PC-9 (cell line): ENCODE measurements at regions not wholly inside any gene's neighbourhood (a gene's known extent, or its start where the extent isn't known, plus 50 kb on each side); places are given as distances from the start of the nearest gene placed in this dataset.

Source experiments
- BruUV-seq: library from RNA; stranded (reverse); fragments of 400-500 nt; replicated peaks from 2 replicates; lab custom pipeline; 2021; lab: Mats Ljungman, UMichigan
- CTCF ChIA-PET: fragments of 300-600 bp; sonication (Branson Sonifier 250); formaldehyde crosslinking; loops from one replicate; lab custom pipeline; 2022; ENCODE audit warnings: antibody characterized with exemption; lab: Charles Lee
- POLR2A ChIA-PET: fragments of 300-600 bp; sonication (Branson Sonifier 250); formaldehyde crosslinking; loops from one replicate; lab custom pipeline; 2022; ENCODE audit warnings: antibody characterized with exemption; ENCODE audit not compliant: unreplicated experiment; lab: Charles Lee
- DNase-seq, 2 experiments: peaks; one replicate each; pipeline versions ENCODE4 v3.0.0 to v3.0.0-alpha.2; 2015 to 2022; ENCODE audit warnings: mixed read lengths in 1 of 2
- H2AFZ ChIP-seq: fragments of 200-600 bp; sonication (generic); 2 replicates; pipeline ENCODE4 v1.8.1; 2017; ENCODE audit warnings: antibody characterized with exemption
- H3F3A ChIP-seq: fragments of 200-600 bp; sonication (generic); 2 replicates; pipeline ENCODE4 v1.8.1; 2017; ENCODE audit warnings: antibody characterized with exemption, mild to moderate bottlenecking, low read depth; ENCODE audit not compliant: insufficient read depth
- H3K27ac ChIP-seq: fragments of 200-600 bp; sonication (generic); 2 replicates; pipeline ENCODE4 v1.6.1; 2016; ENCODE audit warnings: mixed run types
- H3K27me3 ChIP-seq: fragments of 200-600 bp; sonication (generic); 2 replicates; pipeline ENCODE4 v1.6.1; 2016; ENCODE audit warnings: low read depth, mixed run types; ENCODE audit not compliant: insufficient read depth
- H3K36me3 ChIP-seq: fragments of 200-600 bp; sonication (generic); 2 replicates; pipeline ENCODE4 v1.6.1; 2016; ENCODE audit warnings: low read depth, mixed run types
- H3K4me1 ChIP-seq: fragments of 200-600 bp; sonication (generic); replicated peaks from 2 replicates; pipeline ENCODE4 v1.6.1; 2016; ENCODE audit warnings: mixed run types; ENCODE audit not compliant: insufficient read depth
- H3K4me2 ChIP-seq: fragments of 200-600 bp; sonication (generic); 2 replicates; pipeline ENCODE4 v1.6.1; 2017; ENCODE audit warnings: mixed run types
- H3K4me3 ChIP-seq: fragments of 200-600 bp; sonication (generic); 2 replicates; pipeline ENCODE4 v1.6.1; 2016; ENCODE audit warnings: mixed run types
- H3K79me2 ChIP-seq: fragments of 200-600 bp; sonication (generic); 2 replicates; pipeline ENCODE4 v1.6.1; 2017; ENCODE audit warnings: low read depth, mixed run types
- H3K9me2 ChIP-seq: fragments of 200-600 bp; sonication (generic); 2 replicates; pipeline ENCODE4 v1.8.1; 2017; ENCODE audit warnings: mild to moderate bottlenecking; ENCODE audit not compliant: insufficient read depth
- H3K9me3 ChIP-seq: fragments of 200-600 bp; sonication (generic); 2 replicates; pipeline ENCODE4 v1.8.1; 2016; ENCODE audit warnings: low read depth; ENCODE audit not compliant: insufficient read depth
- H4K20me1 ChIP-seq: fragments of 200-600 bp; sonication (generic); 2 replicates; pipeline ENCODE4 v1.8.1; 2017; ENCODE audit not compliant: insufficient read depth
- CTCF ChIP-seq: fragments of 200-600 bp; sonication (generic); conservative IDR thresholded peaks from 2 replicates; pipeline ENCODE4 v1.6.1; 2017; ENCODE audit warnings: mixed run types, antibody characterized with exemption, mild to moderate bottlenecking, moderate library complexity
- EZH2 ChIP-seq: fragments of 200-600 bp; sonication (generic); IDR thresholded peaks from 2 replicates; pipeline ENCODE4 v1.8.0; 2017; ENCODE audit warnings: antibody characterized with exemption, low read depth
- intact Hi-C: fragments of 100-400 bp; cut with micrococcal nuclease; formaldehyde crosslinking; loops from one replicate; pipeline ENCODE4 v1.10.0; 2022; ENCODE audit not compliant: unreplicated experiment

- Histone ChIP-seq H3K36me3 (no peaks in the 10 kb centered on the region), H3K9me3 (no peaks in the 10 kb centered on the region), H2AFZ (peak overlapping the region; percentile 33; the same call in 1 of the 2 replicates), H3K9me2 (no peaks in the 10 kb centered on the region), H3K27ac (no peak overlapping the region), H3K4me1 (no peaks in the 10 kb centered on the region), H3K79me2 (no peaks in the 10 kb centered on the region), H3K27me3 (no peaks in the 10 kb centered on the region), H4K20me1 (no peaks in the 10 kb centered on the region), H3K4me2 (no peak overlapping the region), H3F3A (no peaks in the 10 kb centered on the region), H3K4me3 (no peak overlapping the region)
- DNase-seq = no peak
- POLR2A ChIA-PET = no interaction called here
- no TSS peak for BruUV-seq
- CTCF ChIA-PET = no interaction called here
- intact Hi-C loops = no loop called here
- TF ChIP-seq EZH2 = no peak
- no peak for TF ChIP-seq CTCF
Observed at GRCh38 chr4:31272331-31273061, 552.3 kb downstream of the PCDH7 start.

GRCh38 chr4:31275906-31276305, 555.7 kb downstream of the PCDH7 start:
- H3K9me3 ChIP-seq = no peaks in the 10 kb centered on the region
- H3F3A ChIP-seq = no peaks in the 10 kb centered on the region
- H3K4me2 ChIP-seq = no peak overlapping the region
- no peaks in the 10 kb centered on the region for H3K27me3 ChIP-seq
- H3K4me3 ChIP-seq = no peak overlapping the region
- BruUV-seq = no TSS peak
- intact Hi-C loops = no loop called here
- no peak for TF ChIP-seq EZH2
- TF ChIP-seq CTCF = no peak
- H3K27ac ChIP-seq = no peak overlapping the region
- no peaks in the 10 kb centered on the region for H3K4me1 ChIP-seq
- no peak for DNase-seq
- no peak overlapping the region for H2AFZ ChIP-seq
- no peaks in the 10 kb centered on the region; the same call in 1 of the 2 replicates for H3K9me2 ChIP-seq
- POLR2A ChIA-PET = no interaction called here
- no peaks in the 10 kb centered on the region for H3K36me3 ChIP-seq
- CTCF ChIA-PET = no interaction called here
- H4K20me1 ChIP-seq = no peaks in the 10 kb centered on the region
- H3K79me2 ChIP-seq = no peaks in the 10 kb centered on the region

- DNase-seq = no peak
- TF ChIP-seq EZH2 = no peak
- no peak for TF ChIP-seq CTCF
- no peak overlapping the region for H3K4me3 ChIP-seq
- H3K79me2 ChIP-seq = no peaks in the 10 kb centered on the region
- no peaks in the 10 kb centered on the region; the same call in 1 of the 2 replicates for H3K9me3 ChIP-seq
- BruUV-seq = no TSS peak
- ChIA-PET CTCF (no interaction called here), POLR2A (no interaction called here)
- no peaks in the 10 kb centered on the region for H3K27me3 ChIP-seq
- intact Hi-C loops = no loop called here
- no peaks in the 10 kb centered on the region for H3K4me1 ChIP-seq
- H3K4me2 ChIP-seq = no peak overlapping the region
- H4K20me1 ChIP-seq = no peaks in the 10 kb centered on the region
- H3K9me2 ChIP-seq = no peaks in the 10 kb centered on the region; the same call in 1 of the 2 replicates
- no peak overlapping the region for H3K27ac ChIP-seq
- H3K36me3 ChIP-seq = no peaks in the 10 kb centered on the region
- no peak overlapping the region for H2AFZ ChIP-seq
- no peaks in the 10 kb centered on the region for H3F3A ChIP-seq
Observed at GRCh38 chr4:31283679-31284078, 563.5 kb downstream of the PCDH7 start.
